ENCODE measurements at regions not wholly inside any gene's neighbourhood (a gene's known extent, or its start where the extent isn't known, plus 50 kb on each side); places are given as distances from the start of the nearest gene placed in this dataset.

DNA sequence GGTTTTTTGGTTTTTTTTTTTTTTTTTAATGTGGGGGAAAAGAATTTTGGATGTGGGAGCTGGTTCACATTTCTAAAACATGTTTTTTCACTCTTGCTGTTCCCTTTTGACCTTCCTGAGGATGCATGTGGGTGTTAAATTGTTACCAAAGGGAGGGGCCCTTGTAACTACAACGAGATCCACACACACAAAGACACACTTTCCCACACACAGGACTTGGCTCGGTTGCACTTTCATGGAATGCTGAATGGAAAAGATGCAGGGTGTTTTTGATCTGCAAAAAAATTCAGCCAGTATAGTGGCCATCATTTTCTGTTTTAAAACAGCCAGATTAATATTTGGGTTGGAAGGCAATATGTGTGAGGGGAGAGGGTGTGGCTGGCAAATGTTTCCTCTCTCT, 576.9 kb downstream of the EBF1 start:
- TF ChIP-seq CTCF (IDR thresholded peaks at IDR 0.05) = no peak
- no peak for TF ChIP-seq POLR2A (IDR thresholded peaks at IDR 0.05)
